HG02678 (cell line): ENCODE measurements at regions not wholly inside any gene's neighbourhood (a gene's known extent, or its start where the extent isn't known, plus 50 kb on each side); places are given as distances from the start of the nearest gene placed in this dataset.
"Not testable (repeated sequence)": the region's sequence is repeated elsewhere in the genome, so short reads cannot be mapped to it uniquely, and the experiment has no call there.

Experiments
- ATAC-seq: cut with Tn5 transposase; IDR thresholded peaks from one replicate; pipeline ENCODE4 v1.9.1; 2021; ENCODE audit warnings: mild to moderate bottlenecking, moderate library complexity; ENCODE audit not compliant: unreplicated experiment

DNA sequence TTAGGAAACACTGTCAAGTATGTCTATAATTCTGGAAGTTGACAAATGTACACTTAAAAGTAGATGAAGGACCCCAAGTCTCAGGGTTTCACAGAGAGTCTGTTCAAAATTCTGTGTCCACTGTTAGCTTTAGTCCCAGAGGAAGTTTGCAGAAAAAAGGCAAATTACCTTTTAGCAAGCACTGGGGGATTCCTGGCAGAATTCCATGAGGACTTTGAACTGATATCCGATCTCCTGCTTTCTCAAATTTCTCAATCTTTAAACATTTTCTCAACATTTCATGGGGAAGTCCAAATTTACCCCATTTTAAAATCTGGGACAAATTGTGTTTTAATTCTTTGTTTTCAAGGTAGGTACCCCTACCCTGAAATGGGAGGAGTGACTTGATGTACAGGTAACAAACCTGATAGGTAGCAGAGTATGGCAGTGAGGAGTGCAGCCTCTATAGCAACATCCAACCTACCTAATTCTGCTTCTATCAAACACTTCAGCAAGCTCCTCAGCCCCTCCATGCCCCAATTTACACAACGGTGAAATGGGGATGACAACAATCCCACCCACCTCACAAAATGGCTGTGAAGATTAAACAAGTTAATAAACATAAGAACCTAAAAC, 344.9 kb downstream of the OMA1 start:
- ATAC-seq: no peak

DNA sequence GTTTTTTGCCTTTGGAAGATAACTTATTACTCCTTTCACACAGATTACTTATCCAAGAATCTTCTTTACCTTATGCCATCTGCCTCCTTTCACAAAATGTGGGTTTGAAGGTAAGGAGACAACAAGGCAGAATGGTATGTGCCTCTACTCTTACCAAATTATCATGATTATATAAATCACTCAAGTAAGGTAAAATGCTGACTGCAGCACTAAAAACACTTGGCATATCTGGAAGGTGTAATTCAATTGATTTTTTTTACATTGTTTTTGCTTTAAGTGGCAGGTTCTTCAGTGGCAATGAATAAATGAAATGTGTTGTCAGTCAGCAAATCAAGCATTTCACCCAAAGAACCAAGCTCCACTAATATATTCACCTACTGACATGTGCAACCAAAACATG, 346.1 kb downstream of the OMA1 start:
- ATAC-seq: no peak

DNA sequence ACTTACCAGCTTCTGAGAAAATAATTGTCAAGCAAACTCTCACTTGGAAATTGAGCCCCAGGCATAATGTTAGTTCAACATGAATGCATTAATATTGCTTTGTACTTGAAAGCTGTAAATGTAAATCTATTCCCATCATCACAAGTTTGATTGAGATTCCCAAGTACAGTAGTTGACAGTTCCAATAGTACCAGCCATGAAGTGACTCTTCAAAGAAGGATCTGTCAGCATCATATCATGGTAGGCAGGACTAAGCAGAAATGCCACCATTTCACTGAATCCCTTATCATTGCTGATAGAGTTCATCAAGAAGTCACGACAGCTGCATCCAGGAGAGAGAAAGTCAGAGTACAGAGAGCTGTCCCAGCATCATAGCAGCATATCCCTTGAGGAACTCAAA, 348.7 kb downstream of the OMA1 start:
- no peak for ATAC-seq

DNA sequence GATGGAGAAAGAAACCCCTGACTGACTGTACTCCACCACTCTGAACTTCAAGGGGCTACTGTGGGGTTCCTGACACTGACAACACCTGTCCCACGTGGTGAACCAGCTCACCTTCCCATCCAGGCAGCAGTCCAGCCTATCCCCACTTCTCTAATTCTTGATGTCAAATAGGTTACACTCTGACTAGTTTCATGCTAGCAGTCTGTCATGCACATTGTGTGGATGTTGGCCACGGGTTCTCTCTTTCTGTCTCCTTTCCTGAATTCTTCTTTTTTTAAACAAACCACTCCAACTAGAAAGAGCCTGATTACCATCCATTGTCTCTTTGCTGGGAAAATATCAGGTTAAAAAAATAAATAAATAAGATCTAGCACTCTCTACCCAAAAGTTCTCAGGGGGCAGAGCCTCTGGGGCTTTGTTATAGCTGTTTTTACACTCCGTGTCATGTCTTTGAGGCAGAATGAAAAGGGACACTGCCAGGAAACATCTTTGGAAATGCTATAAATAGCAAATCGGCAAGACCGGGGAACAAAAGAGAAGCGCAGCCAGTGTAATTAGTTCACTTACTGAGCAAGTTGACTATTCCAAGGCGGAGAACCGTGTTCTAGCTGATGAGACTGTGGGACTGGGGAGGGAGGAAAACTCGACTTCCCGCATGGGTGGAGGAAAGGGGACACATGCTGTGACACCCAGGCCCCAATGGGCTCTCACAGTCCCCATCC, 356.1 kb downstream of the OMA1 start:
- no peak for ATAC-seq

DNA sequence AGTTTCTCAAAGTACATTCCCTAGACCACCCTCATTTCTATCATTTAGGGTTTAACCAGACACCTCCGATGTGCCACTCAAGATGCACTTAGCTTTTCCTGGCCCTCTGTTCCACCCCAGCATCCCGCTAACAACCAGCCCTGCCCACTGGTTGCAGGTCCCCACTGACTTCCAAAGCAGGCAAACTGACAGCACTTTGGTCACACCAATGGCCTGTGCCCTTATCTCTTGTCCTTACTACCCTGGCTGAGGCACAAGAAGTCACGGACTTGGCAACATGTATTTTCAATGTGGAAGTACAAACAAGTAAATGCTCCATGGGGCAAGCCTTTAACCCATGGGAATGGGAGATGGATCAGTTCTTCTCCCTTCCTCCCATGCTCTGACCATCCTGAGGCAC, 357.1 kb downstream of the OMA1 start:
- no peak for ATAC-seq

DNA sequence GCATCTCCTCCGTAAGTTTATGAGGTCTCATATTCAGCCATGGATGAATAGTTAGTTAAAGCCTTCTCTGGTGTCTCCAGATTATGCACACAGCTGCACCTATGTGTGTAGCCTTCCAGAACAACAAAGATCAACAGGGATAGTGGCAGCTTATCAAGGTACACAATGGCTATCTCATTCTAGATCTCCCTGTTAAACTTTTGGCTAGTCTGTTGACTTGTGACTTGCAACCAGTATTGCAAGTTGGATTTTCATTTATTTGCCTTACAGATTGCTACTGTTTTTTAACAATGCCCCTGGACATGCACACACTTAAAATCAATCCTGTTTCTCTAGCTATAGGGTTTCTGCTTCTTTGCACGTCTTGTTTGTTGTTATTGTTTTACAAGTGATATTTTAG, 363.2 kb downstream of the OMA1 start:
- no peak for ATAC-seq

DNA sequence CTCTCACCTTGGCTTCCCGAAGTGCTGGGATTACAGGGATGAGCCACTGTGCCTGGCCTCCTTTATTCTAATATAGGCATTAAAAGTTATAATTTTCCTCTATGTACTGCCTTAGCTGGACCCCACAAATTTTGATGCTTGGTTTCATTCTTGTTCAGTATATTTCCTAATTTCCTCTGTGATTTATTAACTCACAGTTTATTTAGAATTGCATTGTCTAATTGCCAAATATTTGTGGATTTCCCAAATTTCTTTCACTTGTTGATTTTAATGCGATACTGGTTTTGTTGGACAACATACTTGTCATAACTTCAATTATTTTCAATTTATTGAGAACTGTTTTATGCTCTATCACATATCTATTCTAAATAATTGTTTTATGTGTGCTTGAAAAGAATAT, 366.0 kb downstream of the OMA1 start:
- no peak for ATAC-seq

DNA sequence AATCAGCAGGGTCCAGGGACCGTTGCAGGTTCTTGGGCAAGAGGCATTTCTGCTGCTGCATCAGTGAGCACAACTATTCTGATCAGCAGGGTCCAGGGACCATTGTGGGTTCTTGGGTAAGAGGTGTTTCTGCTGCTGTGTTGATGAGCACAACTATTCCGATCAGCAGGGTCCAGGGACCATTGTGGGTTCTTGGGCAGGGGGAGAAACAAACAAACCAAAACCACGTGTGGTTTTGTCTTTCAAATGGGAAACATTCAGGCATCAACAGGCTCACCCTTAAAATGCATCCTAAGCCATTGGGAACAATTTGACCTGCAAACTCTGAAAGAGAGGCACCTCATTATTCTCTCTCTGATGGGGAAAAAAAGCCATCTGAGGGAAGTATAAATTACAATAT, 377.4 kb downstream of the OMA1 start:
- ATAC-seq: not testable (repeated sequence)

DNA sequence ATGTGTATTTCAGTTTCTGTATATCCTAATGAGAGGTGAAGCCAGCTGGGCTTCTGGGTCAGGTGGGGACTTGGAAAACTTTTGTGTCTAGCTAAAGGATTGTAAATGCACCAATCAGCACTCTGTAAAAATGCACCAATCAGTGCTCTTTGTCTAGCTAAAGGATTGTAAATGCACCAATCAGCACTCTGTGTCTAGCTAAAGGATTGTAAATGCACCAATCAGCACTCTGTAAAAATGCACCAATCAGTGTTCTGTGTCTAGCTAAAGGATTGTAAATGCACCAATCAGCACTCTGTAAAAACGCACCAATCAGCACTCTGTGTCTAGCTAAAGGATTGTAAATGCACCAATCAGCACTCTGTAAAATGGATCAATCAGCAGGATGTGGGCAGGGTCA, 379.4 kb downstream of the OMA1 start:
- not testable (repeated sequence) for ATAC-seq

DNA sequence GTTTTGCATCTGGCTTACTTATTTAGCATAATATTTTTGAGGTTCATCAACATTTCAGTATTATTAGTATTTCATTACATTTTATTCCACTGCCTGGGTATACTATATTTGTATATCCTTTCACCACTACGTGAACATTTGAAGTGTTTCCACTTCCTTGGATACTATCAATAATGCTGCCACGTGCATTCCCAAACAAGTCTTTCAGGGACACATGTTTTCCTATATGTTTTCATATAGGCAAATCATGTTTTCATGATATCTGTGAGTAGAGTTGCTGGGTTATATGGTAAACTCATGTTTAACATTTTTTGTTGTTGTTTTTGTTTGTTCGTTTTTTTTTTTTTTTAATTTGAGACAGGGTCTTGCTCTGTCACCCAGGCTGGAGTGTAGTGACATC, 380.1 kb downstream of the OMA1 start:
- no peak for ATAC-seq

DNA sequence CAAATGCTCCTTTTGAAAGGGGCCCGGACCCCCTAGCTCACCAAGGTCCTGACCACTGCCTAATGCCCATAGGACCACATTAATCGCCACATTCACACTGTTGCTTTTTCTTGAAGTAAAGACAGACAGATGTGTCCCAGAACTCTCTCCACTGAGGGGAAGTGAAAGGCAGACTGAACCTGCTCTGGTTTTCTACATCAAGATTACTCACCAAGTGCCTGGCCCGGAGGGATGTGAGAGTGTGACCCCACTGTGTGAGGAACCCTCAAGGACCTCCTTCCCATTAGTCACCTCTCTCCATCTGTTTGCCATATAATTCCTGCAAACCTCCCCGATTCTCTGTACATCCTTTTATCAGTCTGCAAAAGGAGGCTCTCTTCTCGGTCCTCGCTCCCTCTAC, 381.5 kb downstream of the OMA1 start:
- no peak for ATAC-seq

DNA sequence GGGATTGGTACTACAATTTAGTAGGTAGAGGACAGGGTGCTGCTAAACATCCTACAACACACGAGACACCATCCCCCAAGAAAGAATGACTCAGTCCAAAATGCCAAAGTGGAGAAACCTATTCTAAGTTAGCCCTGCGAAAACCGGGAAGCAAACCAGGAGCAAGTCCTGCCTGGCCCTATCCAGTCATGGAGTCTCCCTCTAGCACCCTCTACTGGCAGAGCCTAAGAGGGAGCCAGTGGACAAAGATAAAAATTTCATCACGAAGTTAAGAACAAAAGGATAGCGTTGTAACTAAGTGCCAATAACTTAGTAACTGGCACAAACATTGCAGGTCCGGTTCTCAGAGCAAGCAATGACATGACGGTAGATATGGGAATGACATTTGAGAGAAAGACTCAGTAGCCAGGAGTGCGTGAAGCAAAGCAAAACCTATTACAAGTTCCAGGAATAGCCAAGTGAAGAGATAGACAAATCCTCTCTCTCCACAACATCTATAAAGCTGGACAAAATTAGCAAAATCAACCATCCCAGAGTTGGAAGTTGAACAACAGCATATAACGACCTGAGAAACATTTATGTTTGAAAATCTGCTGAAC, 383.5 kb downstream of the OMA1 start:
- ATAC-seq: no peak

DNA sequence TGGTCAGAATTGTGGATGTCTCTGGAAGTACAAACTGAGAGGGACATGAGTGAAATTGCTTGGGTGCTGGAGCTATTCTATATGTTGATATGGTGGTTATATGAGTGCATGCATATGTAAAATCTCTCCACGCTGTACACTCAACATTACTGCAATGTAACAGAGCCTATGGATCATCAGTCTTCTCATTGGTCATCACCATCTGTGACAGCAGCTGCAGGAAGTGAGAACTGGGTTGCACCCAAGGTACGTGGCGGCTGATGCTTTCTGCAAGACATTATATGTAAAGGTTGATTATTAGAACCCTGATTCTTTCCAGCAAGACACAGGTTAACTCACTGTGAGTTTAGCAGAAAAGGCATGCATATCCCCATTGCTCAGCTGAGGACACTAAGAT, 387.1 kb downstream of the OMA1 start:
- no peak for ATAC-seq

DNA sequence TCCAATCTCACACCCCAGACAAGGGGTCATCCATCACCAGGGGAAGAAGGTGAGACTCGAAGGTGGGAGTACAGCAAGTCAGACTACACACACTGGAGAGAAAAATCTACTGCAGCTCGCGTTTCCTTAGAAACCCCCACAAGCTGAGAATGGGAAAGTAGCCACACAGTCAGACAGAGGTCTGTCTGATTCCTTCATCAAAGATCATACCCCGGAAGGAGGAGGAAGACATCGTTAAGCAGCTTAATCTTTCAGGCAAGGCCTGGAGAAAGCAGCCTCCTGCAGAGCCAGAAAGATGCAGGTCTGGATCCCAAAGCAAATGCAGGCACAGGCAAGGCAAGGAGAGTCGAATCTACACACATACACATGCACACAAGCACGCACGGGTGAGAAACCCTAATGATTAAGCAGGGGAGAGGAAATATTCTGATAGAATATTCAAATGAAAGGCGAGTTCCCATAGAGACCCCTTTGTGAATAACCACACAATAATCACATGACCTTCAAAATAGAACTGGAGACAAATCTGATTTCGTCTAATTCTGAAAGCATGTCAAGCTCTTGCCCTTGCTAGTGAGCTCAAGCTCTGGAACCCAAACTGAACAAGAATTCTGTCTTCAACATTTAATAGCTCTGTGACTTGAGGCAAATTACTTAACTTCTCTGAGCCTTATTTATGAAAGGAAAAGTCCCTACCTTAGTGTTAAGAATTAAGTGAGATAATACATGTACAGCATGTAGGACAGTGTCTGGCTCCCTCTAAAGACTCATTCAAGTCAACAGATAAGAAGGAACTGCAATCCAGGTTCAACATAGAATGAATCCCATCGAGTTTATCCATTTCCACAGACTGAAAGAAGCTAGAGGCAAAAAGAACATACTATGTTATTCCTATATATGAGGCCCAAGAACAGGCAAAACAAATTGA, 387.8 kb downstream of the OMA1 start:
- ATAC-seq: no peak

DNA sequence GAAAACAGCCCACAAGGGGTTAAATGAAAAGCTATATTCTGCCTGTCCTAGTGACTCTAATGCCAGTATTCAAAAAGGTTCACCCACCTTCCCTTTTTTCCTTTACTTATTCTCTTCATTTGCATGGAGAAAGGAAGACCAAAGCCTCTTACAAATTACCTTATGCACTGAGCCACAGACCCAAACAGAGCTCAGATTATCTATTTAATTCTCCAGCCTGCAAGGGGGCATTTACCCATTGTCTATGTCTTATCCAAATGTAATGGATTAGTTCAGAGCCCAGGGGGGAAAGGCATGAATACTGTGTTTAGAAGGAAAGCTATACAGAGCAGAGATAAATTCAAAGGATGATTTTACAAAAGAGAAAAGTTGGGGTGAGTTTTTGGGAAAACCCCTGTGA, 388.5 kb downstream of the OMA1 start:
- ATAC-seq: no peak

DNA sequence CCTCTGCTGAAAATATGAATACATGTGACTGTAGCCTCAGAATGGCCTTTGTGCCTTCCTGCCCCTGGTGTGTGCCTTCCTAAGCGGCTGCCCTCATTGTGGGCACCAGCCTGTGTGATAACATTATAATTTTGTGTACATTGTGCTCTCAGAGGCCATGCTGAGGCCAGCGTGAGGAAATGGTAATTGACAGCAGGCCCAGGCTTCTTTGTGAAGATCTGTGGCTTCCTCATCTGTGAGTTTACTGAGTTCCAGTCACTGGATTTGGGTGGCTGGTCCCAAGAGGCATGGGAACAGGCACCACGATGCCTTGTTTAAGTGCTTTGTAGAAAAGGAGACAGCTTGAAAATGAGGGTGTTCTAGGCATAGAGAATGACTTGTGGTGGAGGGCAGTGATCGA, 389.3 kb downstream of the OMA1 start:
- ATAC-seq: no peak

DNA sequence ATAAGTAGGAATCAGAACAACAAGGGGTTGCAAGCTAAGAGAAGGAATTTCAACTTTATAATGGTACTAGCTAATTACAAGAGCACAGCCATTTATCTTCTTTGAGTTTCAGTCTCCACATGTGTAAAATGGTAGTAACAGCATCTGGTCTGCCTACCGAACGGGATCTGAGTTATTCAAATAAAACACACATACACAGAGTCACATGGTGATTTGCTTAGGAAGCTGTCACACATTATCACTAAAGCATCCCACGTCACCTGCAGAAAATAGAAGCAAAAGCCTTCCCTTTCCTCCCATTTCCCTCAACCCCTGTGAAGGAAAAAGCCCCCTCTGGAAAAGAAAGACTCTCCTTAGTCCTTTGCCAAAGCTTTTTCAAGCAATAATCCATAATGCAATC, 389.7 kb downstream of the OMA1 start:
- no peak for ATAC-seq

DNA sequence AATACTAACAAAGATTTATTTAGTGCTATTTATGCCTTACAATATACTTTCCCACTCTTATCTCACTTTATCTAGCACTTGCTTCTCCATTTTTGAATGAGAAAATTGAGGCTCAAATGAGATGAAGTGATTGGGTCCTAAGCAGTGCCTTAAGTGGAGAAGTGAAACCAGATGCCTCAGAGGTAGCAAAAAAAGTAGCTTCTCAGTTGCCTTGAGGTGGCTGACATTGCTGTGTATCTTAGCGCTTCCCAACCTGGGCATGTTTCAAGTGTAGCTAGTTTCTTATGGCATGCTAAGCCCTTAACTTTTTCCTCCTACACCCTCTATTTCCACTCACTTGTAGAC, 390.4 kb downstream of the OMA1 start:
- no peak for ATAC-seq

DNA sequence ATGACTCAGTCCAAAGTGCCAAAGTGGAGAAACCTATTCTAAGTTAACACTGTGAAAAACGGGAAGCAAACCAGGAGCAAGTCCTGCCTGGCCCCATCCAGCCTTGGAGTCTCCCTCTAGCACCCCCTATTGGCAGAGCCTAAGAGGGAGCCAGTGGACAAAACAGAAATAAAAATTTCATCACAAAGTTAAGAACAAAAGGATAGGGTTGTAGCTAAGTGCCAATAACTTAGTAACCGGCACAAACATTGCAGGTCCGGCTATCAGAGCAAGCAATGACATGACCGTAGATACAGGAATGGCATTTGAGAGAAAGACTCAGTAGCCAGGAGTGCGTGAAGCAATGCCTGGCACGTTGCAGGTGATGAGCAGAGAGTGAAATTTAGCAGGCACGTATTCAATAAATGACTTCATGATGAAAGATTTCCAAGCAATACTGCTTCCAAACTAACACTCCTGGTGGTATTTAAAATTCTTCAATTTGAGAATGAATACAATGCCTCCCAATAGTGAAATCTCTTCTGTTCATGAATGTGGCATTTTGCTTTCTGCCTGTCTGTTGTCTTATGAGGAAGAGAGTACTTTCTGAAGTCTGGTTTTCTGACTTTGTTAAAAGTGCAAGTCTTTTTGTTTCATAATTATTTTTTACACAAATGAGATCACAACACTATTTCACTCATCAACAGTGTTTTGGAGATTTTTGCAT, 391.0 kb downstream of the OMA1 start:
- no peak for ATAC-seq

DNA sequence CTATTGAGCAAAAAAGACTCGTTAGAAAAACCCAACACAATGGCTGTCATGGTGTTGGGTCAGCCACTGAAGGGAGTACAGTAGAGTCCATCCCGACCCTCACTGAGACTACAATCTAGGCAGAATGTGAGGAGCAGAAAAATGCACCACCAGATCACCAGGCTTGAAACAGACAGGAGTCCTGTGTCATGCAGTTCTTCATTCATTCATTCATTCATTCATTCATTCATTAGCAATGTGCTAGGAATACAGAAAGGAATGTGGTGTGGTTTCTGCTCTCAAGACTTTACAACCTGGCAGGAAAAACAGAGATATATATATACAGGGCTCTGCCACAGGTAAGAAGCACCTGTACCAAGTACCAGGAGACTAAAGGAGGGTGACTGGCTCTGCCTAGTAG, 392.3 kb downstream of the OMA1 start:
- no peak for ATAC-seq

DNA sequence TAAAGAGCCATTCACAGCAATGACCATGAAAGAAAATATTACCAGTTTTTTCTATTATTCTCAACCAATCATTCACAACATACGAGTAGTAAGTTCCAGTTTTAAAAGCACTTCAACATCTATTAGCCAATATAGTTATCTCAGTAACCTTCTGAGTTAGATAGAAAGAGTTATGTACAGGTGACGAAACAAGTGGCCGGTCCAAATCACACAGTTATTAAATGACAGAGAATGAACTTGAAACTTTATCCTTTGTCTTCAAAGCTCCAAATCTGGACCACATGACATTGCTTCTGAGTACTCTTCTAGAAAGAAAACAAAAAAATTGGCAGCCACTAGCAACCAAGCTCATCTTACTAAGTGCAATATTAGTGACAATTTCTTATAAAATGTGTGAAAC, 393.8 kb downstream of the OMA1 start:
- ATAC-seq: no peak
